ENCODE measurements at regions not wholly inside any gene's neighbourhood (a gene's known extent, or its start where the extent isn't known, plus 50 kb on each side); places are given as distances from the start of the nearest gene placed in this dataset.

DNA sequence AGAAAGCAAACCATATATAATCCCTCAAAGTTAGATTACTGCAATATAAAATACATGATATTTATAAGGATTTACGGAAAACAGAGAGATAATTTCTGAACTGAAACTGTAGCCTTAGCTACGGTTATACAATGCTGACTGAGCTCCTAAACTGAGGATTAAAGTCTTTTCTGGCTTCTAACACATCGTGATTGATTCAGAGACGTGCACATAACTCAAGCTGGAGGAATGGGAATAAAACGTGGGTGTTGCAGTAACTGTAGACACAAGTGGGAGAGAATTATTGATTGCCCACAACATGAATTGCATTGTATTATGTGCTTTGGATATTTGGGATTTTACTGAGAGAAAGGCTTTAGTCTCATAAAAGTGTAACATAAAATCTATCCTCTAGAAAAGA lies 418.0 kb upstream of the OPRM1 start:
- TF ChIP-seq, protein P1, sequence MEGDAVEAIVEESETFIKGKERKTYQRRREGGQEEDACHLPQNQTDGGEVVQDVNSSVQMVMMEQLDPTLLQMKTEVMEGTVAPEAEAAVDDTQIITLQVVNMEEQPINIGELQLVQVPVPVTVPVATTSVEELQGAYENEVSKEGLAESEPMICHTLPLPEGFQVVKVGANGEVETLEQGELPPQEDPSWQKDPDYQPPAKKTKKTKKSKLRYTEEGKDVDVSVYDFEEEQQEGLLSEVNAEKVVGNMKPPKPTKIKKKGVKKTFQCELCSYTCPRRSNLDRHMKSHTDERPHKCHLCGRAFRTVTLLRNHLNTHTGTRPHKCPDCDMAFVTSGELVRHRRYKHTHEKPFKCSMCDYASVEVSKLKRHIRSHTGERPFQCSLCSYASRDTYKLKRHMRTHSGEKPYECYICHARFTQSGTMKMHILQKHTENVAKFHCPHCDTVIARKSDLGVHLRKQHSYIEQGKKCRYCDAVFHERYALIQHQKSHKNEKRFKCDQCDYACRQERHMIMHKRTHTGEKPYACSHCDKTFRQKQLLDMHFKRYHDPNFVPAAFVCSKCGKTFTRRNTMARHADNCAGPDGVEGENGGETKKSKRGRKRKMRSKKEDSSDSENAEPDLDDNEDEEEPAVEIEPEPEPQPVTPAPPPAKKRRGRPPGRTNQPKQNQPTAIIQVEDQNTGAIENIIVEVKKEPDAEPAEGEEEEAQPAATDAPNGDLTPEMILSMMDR (IDR thresholded peaks at IDR 0.05), result no peak
- no peak for TF ChIP-seq EZH2phosphoT487 (IDR thresholded peaks at IDR 0.05)
- TF ChIP-seq EZH2 (IDR thresholded peaks at IDR 0.05), result no peak
- Histone ChIP-seq H4K20me1 (ENCODE audit: low read depth) (no peaks in the 10 kb centered on the region), H3K9ac (no peak overlapping the region), H2AFZ (replicated peaks) (no peak overlapping the region), H3K36me3 (no peaks in the 10 kb centered on the region), H3K4me1 (peaks cover 9% of the 10 kb centered on the region), H3K79me2 (ENCODE audit: low read depth) (no peaks in the 10 kb centered on the region), H3K4me3 (no peak overlapping the region), H3K9me3 (ENCODE audit: low read depth) (no peaks in the 10 kb centered on the region), H3F3A (ENCODE audit: low read depth) (no peaks in the 10 kb centered on the region), H3K27me3 (no peaks in the 10 kb centered on the region), H3K4me2 (no peak overlapping the region), H3K27ac (no peak overlapping the region)
- Mint-ChIP-seq H3K36me3 (no peaks in the 10 kb centered on the region), H3K4me3 (no peak overlapping the region), H3K9me3 (no peaks in the 10 kb centered on the region), H3K4me1 (peaks cover 14% of the 10 kb centered on the region), H3K27ac (no peak overlapping the region), H3K27me3 (ENCODE audit: insufficient read depth, low read depth) (no peaks in the 10 kb centered on the region)
- DNase-seq (ENCODE audit: low spot score), result no peak

DNA sequence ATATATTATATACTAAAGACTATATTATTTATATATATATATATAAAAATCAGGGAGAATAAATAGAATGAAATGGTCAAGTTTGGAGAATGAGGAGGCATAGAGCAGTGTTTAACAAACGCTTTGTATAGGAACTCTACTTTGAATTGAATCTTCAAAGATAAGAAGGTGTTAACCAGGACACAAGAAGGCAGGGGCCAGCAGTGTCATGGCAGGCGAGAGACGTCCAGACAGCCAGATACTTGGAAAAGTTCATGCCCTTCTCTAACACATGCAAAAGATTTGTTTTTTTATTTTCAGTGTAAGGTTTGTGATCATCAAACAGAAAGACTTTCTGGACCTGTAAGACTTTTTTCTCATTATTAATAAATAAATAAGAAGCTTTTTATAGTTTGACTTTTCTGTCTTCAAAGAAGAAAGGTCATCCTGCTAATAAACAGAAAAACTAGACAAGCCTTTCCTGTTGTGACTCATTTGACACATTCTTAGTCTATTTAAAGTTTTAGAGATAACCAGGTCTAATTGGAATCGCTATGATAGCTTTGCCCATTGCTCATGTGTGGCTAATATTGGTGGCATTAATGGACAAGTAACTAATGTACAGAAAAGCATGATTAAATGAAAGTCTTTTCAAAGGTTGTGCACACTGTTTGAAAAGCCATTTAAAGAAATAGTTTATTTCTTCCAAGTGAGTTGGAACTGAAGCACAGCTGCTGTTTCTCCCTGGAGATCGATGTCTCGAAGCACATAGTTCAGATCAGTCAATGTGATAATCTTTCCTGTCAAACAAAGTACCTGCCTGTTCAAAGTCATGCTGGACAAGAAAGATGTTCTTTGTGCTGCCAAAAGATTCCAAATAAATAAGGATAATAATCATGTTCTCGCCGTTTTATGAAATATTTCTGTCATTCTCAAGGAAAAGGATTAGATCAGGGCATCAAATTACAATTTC lies 420.4 kb upstream of the OPRM1 start:
- Histone ChIP-seq H3K79me2 (ENCODE audit: low read depth) (no peaks in the 10 kb centered on the region), H3K4me1 (no peaks in the 10 kb centered on the region), H3K4me2 (no peak overlapping the region), H2AFZ (replicated peaks) (no peak overlapping the region), H3K36me3 (no peaks in the 10 kb centered on the region), H3K4me3 (no peak overlapping the region), H3K27ac (no peak overlapping the region), H3K9ac (no peak overlapping the region), H4K20me1 (ENCODE audit: low read depth) (no peaks in the 10 kb centered on the region), H3F3A (ENCODE audit: low read depth) (no peaks in the 10 kb centered on the region), H3K27me3 (no peaks in the 10 kb centered on the region), H3K9me3 (ENCODE audit: low read depth) (no peaks in the 10 kb centered on the region)
- DNase-seq (ENCODE audit: low spot score), result no peak
- Mint-ChIP-seq H3K4me1 (peaks cover 7% of the 10 kb centered on the region), H3K36me3 (no peaks in the 10 kb centered on the region), H3K9me3 (no peaks in the 10 kb centered on the region), H3K27me3 (ENCODE audit: insufficient read depth, low read depth) (no peaks in the 10 kb centered on the region), H3K4me3 (no peak overlapping the region), H3K27ac (no peak overlapping the region)
- no peak for TF ChIP-seq EZH2 (IDR thresholded peaks at IDR 0.05)

DNA sequence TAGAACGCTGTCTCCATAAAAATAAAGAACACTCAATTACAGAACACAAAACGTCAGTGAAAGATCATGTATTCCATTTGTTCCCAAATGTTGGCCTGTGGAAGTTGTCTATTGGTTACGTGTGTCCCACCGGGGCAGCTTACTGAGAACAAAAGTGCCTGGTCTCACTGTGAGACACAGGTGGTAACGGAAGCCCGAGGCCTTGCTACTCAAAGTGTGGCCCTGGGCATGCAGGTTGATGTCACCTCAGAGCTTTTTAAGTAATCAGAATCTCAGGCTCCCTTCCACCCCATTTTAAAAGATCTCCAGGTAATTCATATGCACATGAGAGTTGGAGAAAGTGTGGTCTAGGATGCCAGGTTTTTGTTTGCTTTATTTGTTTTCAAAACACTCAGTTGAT lies 422.5 kb upstream of the OPRM1 start:
- peak; percentile 19 for DNase-seq (ENCODE audit: low spot score)
- Histone ChIP-seq H3K79me2 (ENCODE audit: low read depth) (no peaks in the 10 kb centered on the region), H3K9me3 (ENCODE audit: low read depth) (no peaks in the 10 kb centered on the region), H3K4me1 (no peaks in the 10 kb centered on the region), H3K27ac (no peak overlapping the region), H3K4me3 (no peak overlapping the region), H3K4me2 (no peak overlapping the region), H4K20me1 (ENCODE audit: low read depth) (no peaks in the 10 kb centered on the region), H3F3A (ENCODE audit: low read depth) (no peaks in the 10 kb centered on the region), H3K36me3 (no peaks in the 10 kb centered on the region), H3K27me3 (no peaks in the 10 kb centered on the region), H2AFZ (replicated peaks) (peak overlapping the region; percentile 78), H3K9ac (no peak overlapping the region)
- Mint-ChIP-seq H3K4me1 (peaks cover 7% of the 10 kb centered on the region), H3K9me3 (no peaks in the 10 kb centered on the region), H3K27me3 (ENCODE audit: insufficient read depth, low read depth) (no peaks in the 10 kb centered on the region), H3K36me3 (no peaks in the 10 kb centered on the region), H3K4me3 (no peak overlapping the region), H3K27ac (no peak overlapping the region)
- TF ChIP-seq, protein P1 (IDR thresholded peaks at IDR 0.05), result no peak
- no peak for TF ChIP-seq EZH2 (IDR thresholded peaks at IDR 0.05)
- no peak for TF ChIP-seq EZH2phosphoT487 (IDR thresholded peaks at IDR 0.05)

Data from neural progenitor cell (in vitro differentiated cells).